GM12878 (cell line): ENCODE measurements at regions not wholly inside any gene's neighbourhood (a gene's known extent, or its start where the extent isn't known, plus 50 kb on each side); places are given as distances from the start of the nearest gene placed in this dataset.

Experiments
- ATAC-seq: fragments of 200-7000 bp; cut with Tn5 transposase; 3 replicates; pipeline ENCODE4 v1.9.1; 2020; ENCODE audit warnings: mild to moderate bottlenecking, moderate library complexity
- BruUV-seq: library from RNA; stranded (reverse); fragments of 400-500 nt; replicated peaks from 2 replicates; lab custom pipeline; 2021; lab: Mats Ljungman, UMichigan
- CTCF ChIA-PET: fragments of 300-600 bp; sonication (Branson Sonifier 250); formaldehyde crosslinking; extraction: SDS; loops from one replicate; lab custom pipeline; 2021; ENCODE audit warnings: inconsistent platforms; lab: Yijun Ruan, JAX
- POLR2A ChIA-PET: fragments of 350-600 bp; formaldehyde crosslinking; extraction: SDS; loops from one replicate; lab custom pipeline; 2021; ENCODE audit warnings: inconsistent platforms; lab: Charles Lee
- RAD21 ChIA-PET: fragments of 300-600 bp; sonication (Branson Sonifier 250); formaldehyde crosslinking; loops from one replicate; lab custom pipeline; 2023; ENCODE audit warnings: antibody characterized with exemption; ENCODE audit not compliant: unreplicated experiment; lab: Charles Lee
- SMC1A ChIA-PET: fragments of 300-600 bp; sonication (Branson Sonifier 250); formaldehyde crosslinking; loops from one replicate; lab custom pipeline; 2023; ENCODE audit not compliant: unreplicated experiment, uncharacterized antibody; lab: Charles Lee
- DNase-seq: peaks from one replicate; pipeline ENCODE4 v3.0.0-alpha.2; 2011; ENCODE audit warnings: low read depth, low spot score
- FAIRE-seq: peaks from 3 replicates; lab custom pipeline; 2011; peaks lifted over from hg19 to GRCh38; lab: Jason Lieb, UNC
- H2AFZ ChIP-seq: 2 replicates; pipeline ENCODE4 v1.6.0; 2011; ENCODE audit warnings: low read depth, low read length, control low read depth; ENCODE audit not compliant: control insufficient read depth
- H3K27ac ChIP-seq: 2 replicates; pipeline ENCODE4 v1.5.1; 2011; ENCODE audit warnings: control low read depth; ENCODE audit not compliant: control insufficient read depth, insufficient read depth
- H3K27me3 ChIP-seq, 2 experiments: replicated peaks in 1 of 2; 2 replicates each; pipeline versions ENCODE4 v1.6.0 to v1.6.1; 2011; ENCODE audit warnings: low read length in 1 of 2; ENCODE audit not compliant: control insufficient read depth in 2 of 2, insufficient read depth in 2 of 2
- H3K36me3 ChIP-seq, 2 experiments: 2 replicates each; pipeline ENCODE4 v1.5.1; 2011; ENCODE audit warnings: low read length in 1 of 2; ENCODE audit not compliant: control insufficient read depth in 2 of 2, insufficient read depth in 2 of 2
- H3K4me1 ChIP-seq: 2 replicates; pipeline ENCODE4 v1.6.1; 2011; ENCODE audit warnings: mild to moderate bottlenecking, low read length, moderate library complexity, mixed read lengths; ENCODE audit not compliant: control insufficient read depth, insufficient read depth
- H3K4me2 ChIP-seq: 2 replicates; pipeline ENCODE4 v1.6.0; 2011; ENCODE audit warnings: control low read depth; ENCODE audit not compliant: control insufficient read depth, insufficient read depth
- H3K4me3 ChIP-seq: fragments of 200-600 bp; sonication (generic); 2 replicates; pipeline ENCODE4 v1.5.1; 2016
- H3K79me2 ChIP-seq: 2 replicates; pipeline ENCODE4 v1.6.0; 2011; ENCODE audit warnings: low read length; ENCODE audit not compliant: control insufficient read depth, insufficient read depth
- H3K9ac ChIP-seq: 2 replicates; pipeline ENCODE4 v1.8.0; 2011; ENCODE audit warnings: low read length, control low read depth, mixed read lengths; ENCODE audit not compliant: control insufficient read depth, insufficient read depth
- H3K9me3 ChIP-seq: replicated peaks from 3 replicates; pipeline ENCODE4 v1.5.1; 2011; ENCODE audit warnings: mild to moderate bottlenecking, low read length; ENCODE audit not compliant: control insufficient read depth, insufficient read depth
- H4K20me1 ChIP-seq: 2 replicates; pipeline ENCODE4 v1.6.0; 2011; ENCODE audit not compliant: control insufficient read depth, insufficient read depth
- ASH2L ChIP-seq: fragments of 300-600, 200-600 bp; sonication (generic); IDR thresholded peaks from 2 replicates; pipeline ENCODE4 v1.6.1; 2017; ENCODE audit warnings: low read depth, mild to moderate bottlenecking, borderline replicate concordance
- ATF2 ChIP-seq: IDR thresholded peaks from 2 replicates; pipeline ENCODE4 v1.6.1; 2012; ENCODE audit warnings: low read length, inconsistent platforms
- GATAD2B ChIP-seq: fragments of 450-650 bp; conservative IDR thresholded peaks from 2 replicates; pipeline ENCODE4 v1.6.1; 2017; ENCODE audit warnings: low read depth, mild to moderate bottlenecking, moderate library complexity
- NR2F1 ChIP-seq: fragments of 450-650 bp; conservative IDR thresholded peaks from 2 replicates; pipeline ENCODE4 v1.6.1; 2017; ENCODE audit warnings: mild to moderate bottlenecking
- SMARCA5 ChIP-seq: fragments of 450-650 bp; IDR thresholded peaks from 2 replicates; pipeline ENCODE4 v1.6.1; 2017; ENCODE audit warnings: mild to moderate bottlenecking
- WGBS: methylation state at CpG from one replicate; pipeline ENCODE4 v1.1.6; 2016; ENCODE audit warnings: low lambda C conversion rate; ENCODE audit not compliant: insufficient replicate concordance, insufficient coverage; ENCODE audit errors: missing lambda C conversion rate; 5-methylcytosine and 5-hydroxymethylcytosine counted together
- in situ Hi-C: fragments of 300-500 bp; cut with MboI; formaldehyde crosslinking; loops from 9 replicates; pipeline ENCODE4 v1.14.3; 2018; ENCODE audit warnings: mixed read lengths
- intact Hi-C: fragments of 100-400 bp; cut with micrococcal nuclease; formaldehyde crosslinking; loops from one replicate; pipeline ENCODE4 v1.14.2; 2022; ENCODE audit not compliant: unreplicated experiment
- TF ChIP-seq, protein P1 (sequence below): IDR thresholded peaks from 2 replicates; pipeline ENCODE4 v1.6.1; 2011; ENCODE audit warnings: borderline replicate concordance, low read depth, mild to moderate bottlenecking, moderate library complexity, low read length; ENCODE audit not compliant: insufficient read depth, poor library complexity, severe bottlenecking

- Histone ChIP-seq H3K36me3 (no peaks in the 10 kb centered on the region), H2AFZ (no peak overlapping the region), H3K4me1 (no peaks in the 10 kb centered on the region), H3K9me3 (no peaks in the 10 kb centered on the region), H3K27me3 (no peaks in the 10 kb centered on the region), H4K20me1 (no peaks in the 10 kb centered on the region), H3K9ac (no peak overlapping the region), H3K4me2 (no peak overlapping the region), H3K27ac (no peak overlapping the region), H3K79me2 (no peaks in the 10 kb centered on the region), H3K4me3 (no peak overlapping the region)
- intact Hi-C loops: no loop called here
- in situ Hi-C loops: no loop called here
- DNase-seq (no peak), ATAC-seq (no peak), FAIRE-seq (no peak)
- WGBS: 36% methylated on average over 3 of the region's 3 CpGs
- SMC1A ChIA-PET: interaction anchor here (1.0 to 1.5 kb wide), 2 partner anchors 14 to 54 kb away, joined by 3 read pairs; no protein-coding TSS in a partner anchor
- BruUV-seq: no TSS peak
- POLR2A ChIA-PET: no interaction called here
- RAD21 ChIA-PET: no interaction called here
- TF ChIP-seq, protein P1, sequence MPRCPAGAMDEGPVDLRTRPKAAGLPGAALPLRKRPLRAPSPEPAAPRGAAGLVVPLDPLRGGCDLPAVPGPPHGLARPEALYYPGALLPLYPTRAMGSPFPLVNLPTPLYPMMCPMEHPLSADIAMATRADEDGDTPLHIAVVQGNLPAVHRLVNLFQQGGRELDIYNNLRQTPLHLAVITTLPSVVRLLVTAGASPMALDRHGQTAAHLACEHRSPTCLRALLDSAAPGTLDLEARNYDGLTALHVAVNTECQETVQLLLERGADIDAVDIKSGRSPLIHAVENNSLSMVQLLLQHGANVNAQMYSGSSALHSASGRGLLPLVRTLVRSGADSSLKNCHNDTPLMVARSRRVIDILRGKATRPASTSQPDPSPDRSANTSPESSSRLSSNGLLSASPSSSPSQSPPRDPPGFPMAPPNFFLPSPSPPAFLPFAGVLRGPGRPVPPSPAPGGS: no peak
- no peak for TF ChIP-seq GATAD2B
- TF ChIP-seq ASH2L: no peak
- no peak for TF ChIP-seq NR2F1
- no peak for TF ChIP-seq ATF2
- no peak for TF ChIP-seq SMARCA5
- CTCF ChIA-PET: interaction anchor here (1.1 kb wide), 1 partner anchor 18 kb away, joined by 3 read pairs; no protein-coding TSS in a partner anchor
These were observed 204.0 kb upstream of the GHITM start for GRCh38 chr10:83935339-83935736.
